ENCODE measurements at regions not wholly inside any gene's neighbourhood (a gene's known extent, or its start where the extent isn't known, plus 50 kb on each side); places are given as distances from the start of the nearest gene placed in this dataset.

DNA sequence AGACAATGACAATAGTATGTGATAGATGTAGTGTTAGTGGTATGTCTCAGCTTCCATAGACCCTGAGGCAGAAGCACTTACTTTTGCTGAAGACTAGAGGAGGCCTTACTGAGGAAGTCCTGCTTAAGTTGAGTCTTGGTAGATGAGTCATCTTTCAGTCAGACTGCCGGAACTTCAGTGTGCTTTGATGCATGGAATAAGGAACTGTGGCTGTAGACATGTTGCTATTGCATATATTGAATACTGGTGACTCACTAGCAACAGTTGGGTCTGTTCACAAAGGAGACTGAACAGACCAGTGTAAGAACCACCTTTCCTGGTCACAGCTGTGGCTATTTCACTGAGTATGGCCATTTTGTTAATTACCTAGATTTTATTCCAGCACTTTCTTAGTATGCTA, 1000.6 kb downstream of the OLFM4 start:
- Mint-ChIP-seq H3K9me3 (ENCODE audit: unreplicated experiment) (peaks cover 7% of the 10 kb centered on the region), H3K27me3 (ENCODE audit: low read depth, unreplicated experiment) (no peaks in the 10 kb centered on the region), H3K4me1 (ENCODE audit: low read depth, unreplicated experiment) (peaks cover 14% of the 10 kb centered on the region), H3K36me3 (ENCODE audit: low read depth, unreplicated experiment) (no peaks in the 10 kb centered on the region), H3K27ac (ENCODE audit: unreplicated experiment) (peak overlapping the region; percentile 99), H3K4me3 (ENCODE audit: unreplicated experiment) (no peak overlapping the region)
- peak overlapping the region; percentile 32 for H3K27ac ChIP-seq (ENCODE audit: low read depth, low read length)
- H3K4me3 ChIP-seq (ENCODE audit: insufficient read depth, low read depth, low read length) = no peak overlapping the region
- H3K4me1 ChIP-seq (ENCODE audit: insufficient read depth, low read length) = no peaks in the 10 kb centered on the region
- H2AFZ ChIP-seq (ENCODE audit: low read depth, low read length) = peak overlapping the region; percentile 49
- H3K79me2 ChIP-seq (ENCODE audit: insufficient read depth, low read length) = no peaks in the 10 kb centered on the region
- no peak for TF ChIP-seq EZH2 (IDR thresholded peaks at IDR 0.05; ENCODE audit: insufficient read depth, low read length)
- TF ChIP-seq, protein P1, sequence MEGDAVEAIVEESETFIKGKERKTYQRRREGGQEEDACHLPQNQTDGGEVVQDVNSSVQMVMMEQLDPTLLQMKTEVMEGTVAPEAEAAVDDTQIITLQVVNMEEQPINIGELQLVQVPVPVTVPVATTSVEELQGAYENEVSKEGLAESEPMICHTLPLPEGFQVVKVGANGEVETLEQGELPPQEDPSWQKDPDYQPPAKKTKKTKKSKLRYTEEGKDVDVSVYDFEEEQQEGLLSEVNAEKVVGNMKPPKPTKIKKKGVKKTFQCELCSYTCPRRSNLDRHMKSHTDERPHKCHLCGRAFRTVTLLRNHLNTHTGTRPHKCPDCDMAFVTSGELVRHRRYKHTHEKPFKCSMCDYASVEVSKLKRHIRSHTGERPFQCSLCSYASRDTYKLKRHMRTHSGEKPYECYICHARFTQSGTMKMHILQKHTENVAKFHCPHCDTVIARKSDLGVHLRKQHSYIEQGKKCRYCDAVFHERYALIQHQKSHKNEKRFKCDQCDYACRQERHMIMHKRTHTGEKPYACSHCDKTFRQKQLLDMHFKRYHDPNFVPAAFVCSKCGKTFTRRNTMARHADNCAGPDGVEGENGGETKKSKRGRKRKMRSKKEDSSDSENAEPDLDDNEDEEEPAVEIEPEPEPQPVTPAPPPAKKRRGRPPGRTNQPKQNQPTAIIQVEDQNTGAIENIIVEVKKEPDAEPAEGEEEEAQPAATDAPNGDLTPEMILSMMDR (IDR thresholded peaks at IDR 0.05; ENCODE audit: insufficient read depth, low read depth, low read length) = no peak
- DNase-seq (ENCODE audit: low read depth) (peak; percentile 66), FAIRE-seq (peak; percentile 50)
- no peak overlapping the region for H3K9ac ChIP-seq (ENCODE audit: low read length)
- H4K20me1 ChIP-seq (ENCODE audit: insufficient read depth, low read length) = no peaks in the 10 kb centered on the region
- no peaks in the 10 kb centered on the region for H3K9me3 ChIP-seq (ENCODE audit: insufficient read depth, low read depth, low read length)
- peak overlapping the region; percentile 23 for H3K4me2 ChIP-seq (ENCODE audit: low read length)
- H3K36me3 ChIP-seq (ENCODE audit: insufficient read depth, low read length) = no peaks in the 10 kb centered on the region
- no peaks in the 10 kb centered on the region for H3K27me3 ChIP-seq (ENCODE audit: insufficient read depth, low read length)

DNA sequence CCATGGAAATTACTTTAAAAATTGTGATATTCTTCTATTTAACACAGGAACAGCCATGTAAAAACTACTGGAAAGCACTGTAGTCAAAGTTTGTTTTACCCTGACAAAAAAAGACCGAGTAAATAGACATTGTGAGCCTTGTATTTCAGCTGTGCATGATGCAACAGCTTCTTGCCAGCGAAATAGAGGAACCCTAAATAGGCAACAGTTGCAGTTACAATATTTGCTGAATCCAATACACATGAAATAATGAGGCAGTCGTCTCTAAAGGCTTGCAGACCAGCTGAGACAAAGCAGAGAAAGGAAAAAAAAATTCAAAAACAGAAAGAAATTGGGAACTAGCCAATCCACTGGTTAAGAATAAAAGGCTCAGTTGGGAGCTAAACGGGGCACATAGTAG, 1001.1 kb downstream of the OLFM4 start:
- H2AFZ ChIP-seq (ENCODE audit: low read depth, low read length) = peak overlapping the region; percentile 49
- no peak for DNase-seq (ENCODE audit: low read depth)
- no peak overlapping the region for H3K4me3 ChIP-seq (ENCODE audit: insufficient read depth, low read depth, low read length)
- no peaks in the 10 kb centered on the region for H3K27me3 ChIP-seq (ENCODE audit: insufficient read depth, low read length)
- no peaks in the 10 kb centered on the region for H3K36me3 Mint-ChIP-seq (ENCODE audit: low read depth, unreplicated experiment)
- H3K4me1 Mint-ChIP-seq (ENCODE audit: low read depth, unreplicated experiment) = peaks cover 14% of the 10 kb centered on the region
- no peaks in the 10 kb centered on the region for H3K27me3 Mint-ChIP-seq (ENCODE audit: low read depth, unreplicated experiment)
- no peaks in the 10 kb centered on the region for H3K36me3 ChIP-seq (ENCODE audit: insufficient read depth, low read length)
- peaks cover 7% of the 10 kb centered on the region for H3K9me3 Mint-ChIP-seq (ENCODE audit: unreplicated experiment)
- no peaks in the 10 kb centered on the region for H3K4me1 ChIP-seq (ENCODE audit: insufficient read depth, low read length)
- peak overlapping the region; percentile 32 for H3K27ac ChIP-seq (ENCODE audit: low read depth, low read length)
- H3K4me3 Mint-ChIP-seq (ENCODE audit: unreplicated experiment) = no peak overlapping the region
- H3K4me2 ChIP-seq (ENCODE audit: low read length) = peak overlapping the region; percentile 23
- H3K79me2 ChIP-seq (ENCODE audit: insufficient read depth, low read length) = no peaks in the 10 kb centered on the region
- H3K9me3 ChIP-seq (ENCODE audit: insufficient read depth, low read depth, low read length) = no peaks in the 10 kb centered on the region
- peak overlapping the region; percentile 99 for H3K27ac Mint-ChIP-seq (ENCODE audit: unreplicated experiment)
- no peak overlapping the region for H3K9ac ChIP-seq (ENCODE audit: low read length)
- H4K20me1 ChIP-seq (ENCODE audit: insufficient read depth, low read length) = no peaks in the 10 kb centered on the region
- no peak for TF ChIP-seq EZH2 (IDR thresholded peaks at IDR 0.05; ENCODE audit: insufficient read depth, low read length)
- TF ChIP-seq, protein P1 (IDR thresholded peaks at IDR 0.05; ENCODE audit: insufficient read depth, low read depth, low read length) = no peak
- no peak for FAIRE-seq

DNA sequence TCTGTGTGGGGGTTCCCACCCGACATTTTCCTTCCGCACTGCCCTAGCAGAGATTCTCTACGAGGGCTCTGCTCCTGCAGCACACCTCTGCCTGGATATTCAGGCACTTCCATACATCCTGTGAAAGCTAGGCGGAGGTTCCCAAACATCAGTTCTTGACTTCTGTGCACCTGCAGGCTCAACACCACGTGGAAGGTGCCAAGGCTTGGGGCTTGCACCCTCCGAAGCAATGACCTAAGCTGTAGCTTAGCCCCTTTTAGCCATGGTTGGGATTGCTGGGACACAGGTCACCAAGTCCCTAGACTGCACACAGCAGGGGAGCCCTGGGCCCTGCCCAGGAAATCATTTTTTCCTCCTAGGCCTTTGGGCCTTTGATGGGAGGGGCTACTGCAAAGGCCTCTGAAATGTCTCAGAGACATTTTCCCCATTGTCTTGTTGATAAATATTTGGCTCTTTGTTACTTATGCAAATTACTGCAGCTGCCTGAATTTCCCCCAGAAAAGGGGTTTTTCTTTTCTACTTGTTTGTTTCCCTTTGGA, 1004.8 kb downstream of the OLFM4 start:
- no peaks in the 10 kb centered on the region for H3K36me3 ChIP-seq (ENCODE audit: insufficient read depth, low read length)
- Mint-ChIP-seq H3K36me3 (ENCODE audit: low read depth, unreplicated experiment) (no peaks in the 10 kb centered on the region), H3K9me3 (ENCODE audit: unreplicated experiment) (peaks cover 2% of the 10 kb centered on the region), H3K27me3 (ENCODE audit: low read depth, unreplicated experiment) (no peaks in the 10 kb centered on the region), H3K4me3 (ENCODE audit: unreplicated experiment) (no peak overlapping the region), H3K4me1 (ENCODE audit: low read depth, unreplicated experiment) (peaks cover 14% of the 10 kb centered on the region), H3K27ac (ENCODE audit: unreplicated experiment) (no peak overlapping the region)
- no peak for DNase-seq (ENCODE audit: low read depth)
- H2AFZ ChIP-seq (ENCODE audit: low read depth, low read length) = no peak overlapping the region
- FAIRE-seq = no peak
- no peaks in the 10 kb centered on the region for H3K9me3 ChIP-seq (ENCODE audit: insufficient read depth, low read depth, low read length)
- no peak overlapping the region for H3K4me3 ChIP-seq (ENCODE audit: insufficient read depth, low read depth, low read length)
- H3K9ac ChIP-seq (ENCODE audit: low read length) = no peak overlapping the region
- H3K4me2 ChIP-seq (ENCODE audit: low read length) = no peak overlapping the region
- no peaks in the 10 kb centered on the region for H4K20me1 ChIP-seq (ENCODE audit: insufficient read depth, low read length)
- no peak overlapping the region for H3K27ac ChIP-seq (ENCODE audit: low read depth, low read length)
- H3K4me1 ChIP-seq (ENCODE audit: insufficient read depth, low read length) = no peaks in the 10 kb centered on the region
- H3K79me2 ChIP-seq (ENCODE audit: insufficient read depth, low read length) = no peaks in the 10 kb centered on the region
- TF ChIP-seq, protein P1 (IDR thresholded peaks at IDR 0.05; ENCODE audit: insufficient read depth, low read depth, low read length) = no peak
- TF ChIP-seq EZH2 (IDR thresholded peaks at IDR 0.05; ENCODE audit: insufficient read depth, low read length) = no peak
- no peaks in the 10 kb centered on the region for H3K27me3 ChIP-seq (ENCODE audit: insufficient read depth, low read length)

Data from astrocyte (in vitro differentiated cells and primary cell).